ENCODE measurements at regions not wholly inside any gene's neighbourhood (a gene's known extent, or its start where the extent isn't known, plus 50 kb on each side); places are given as distances from the start of the nearest gene placed in this dataset.

DNA sequence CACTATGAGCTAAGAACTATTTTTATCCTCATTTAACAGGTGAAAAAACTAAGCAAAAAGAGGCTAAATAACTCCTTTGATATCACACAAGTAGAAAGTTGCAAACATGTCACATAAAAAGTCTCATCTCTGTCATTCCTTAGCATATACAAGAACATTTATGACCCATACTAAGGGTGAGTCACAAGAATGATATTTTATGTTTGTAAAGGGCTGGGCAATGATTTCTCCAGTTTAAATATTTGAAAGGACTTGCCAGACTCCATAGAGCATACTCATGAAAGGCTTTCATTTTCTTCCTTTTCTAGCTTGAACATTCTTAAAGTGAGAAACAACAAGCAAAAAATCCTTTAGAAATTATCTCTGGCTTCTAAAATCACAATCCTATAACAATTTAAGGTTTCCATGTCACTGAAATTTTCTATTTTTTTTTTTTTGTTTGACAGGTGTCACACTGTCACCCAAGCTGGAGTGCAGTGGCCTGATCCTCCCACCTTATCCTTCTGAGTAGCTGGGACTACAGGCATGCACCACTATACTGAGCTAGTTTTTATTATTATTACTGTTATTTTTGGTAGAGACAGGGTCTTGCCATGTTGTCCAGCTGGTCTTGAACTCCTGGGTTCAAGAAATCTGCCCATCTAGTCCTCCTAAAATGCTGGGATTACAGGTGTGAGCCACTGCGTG is 338.0 kb upstream of the KHDRBS2 start:
- ATAC-seq: no peak
- TF ChIP-seq JUNB (IDR thresholded peaks at IDR 0.05; ENCODE audit: unreplicated experiment) (no peak), STAT1 (IDR thresholded peaks at IDR 0.05; ENCODE audit: unreplicated experiment) (no peak), ZNF114 (CRISPR knock-in tag; IDR thresholded peaks at IDR 0.05) (no peak), EZH2 (IDR thresholded peaks at IDR 0.05; ENCODE audit: low read depth, unreplicated experiment) (no peak), NANOG (IDR thresholded peaks at IDR 0.05; ENCODE audit: borderline replicate concordance) (no peak), POLR2AphosphoS5 (IDR thresholded peaks at IDR 0.05; ENCODE audit: low read depth) (no peak), ZNF331 (CRISPR knock-in tag; IDR thresholded peaks at IDR 0.05; ENCODE audit: low read depth) (no peak), CREB1 (CRISPR knock-in tag; IDR thresholded peaks at IDR 0.05; ENCODE audit: low read depth) (no peak), EZH2phosphoT487 (IDR thresholded peaks at IDR 0.05; ENCODE audit: unreplicated experiment) (no peak)
- TF ChIP-seq, protein P1, sequence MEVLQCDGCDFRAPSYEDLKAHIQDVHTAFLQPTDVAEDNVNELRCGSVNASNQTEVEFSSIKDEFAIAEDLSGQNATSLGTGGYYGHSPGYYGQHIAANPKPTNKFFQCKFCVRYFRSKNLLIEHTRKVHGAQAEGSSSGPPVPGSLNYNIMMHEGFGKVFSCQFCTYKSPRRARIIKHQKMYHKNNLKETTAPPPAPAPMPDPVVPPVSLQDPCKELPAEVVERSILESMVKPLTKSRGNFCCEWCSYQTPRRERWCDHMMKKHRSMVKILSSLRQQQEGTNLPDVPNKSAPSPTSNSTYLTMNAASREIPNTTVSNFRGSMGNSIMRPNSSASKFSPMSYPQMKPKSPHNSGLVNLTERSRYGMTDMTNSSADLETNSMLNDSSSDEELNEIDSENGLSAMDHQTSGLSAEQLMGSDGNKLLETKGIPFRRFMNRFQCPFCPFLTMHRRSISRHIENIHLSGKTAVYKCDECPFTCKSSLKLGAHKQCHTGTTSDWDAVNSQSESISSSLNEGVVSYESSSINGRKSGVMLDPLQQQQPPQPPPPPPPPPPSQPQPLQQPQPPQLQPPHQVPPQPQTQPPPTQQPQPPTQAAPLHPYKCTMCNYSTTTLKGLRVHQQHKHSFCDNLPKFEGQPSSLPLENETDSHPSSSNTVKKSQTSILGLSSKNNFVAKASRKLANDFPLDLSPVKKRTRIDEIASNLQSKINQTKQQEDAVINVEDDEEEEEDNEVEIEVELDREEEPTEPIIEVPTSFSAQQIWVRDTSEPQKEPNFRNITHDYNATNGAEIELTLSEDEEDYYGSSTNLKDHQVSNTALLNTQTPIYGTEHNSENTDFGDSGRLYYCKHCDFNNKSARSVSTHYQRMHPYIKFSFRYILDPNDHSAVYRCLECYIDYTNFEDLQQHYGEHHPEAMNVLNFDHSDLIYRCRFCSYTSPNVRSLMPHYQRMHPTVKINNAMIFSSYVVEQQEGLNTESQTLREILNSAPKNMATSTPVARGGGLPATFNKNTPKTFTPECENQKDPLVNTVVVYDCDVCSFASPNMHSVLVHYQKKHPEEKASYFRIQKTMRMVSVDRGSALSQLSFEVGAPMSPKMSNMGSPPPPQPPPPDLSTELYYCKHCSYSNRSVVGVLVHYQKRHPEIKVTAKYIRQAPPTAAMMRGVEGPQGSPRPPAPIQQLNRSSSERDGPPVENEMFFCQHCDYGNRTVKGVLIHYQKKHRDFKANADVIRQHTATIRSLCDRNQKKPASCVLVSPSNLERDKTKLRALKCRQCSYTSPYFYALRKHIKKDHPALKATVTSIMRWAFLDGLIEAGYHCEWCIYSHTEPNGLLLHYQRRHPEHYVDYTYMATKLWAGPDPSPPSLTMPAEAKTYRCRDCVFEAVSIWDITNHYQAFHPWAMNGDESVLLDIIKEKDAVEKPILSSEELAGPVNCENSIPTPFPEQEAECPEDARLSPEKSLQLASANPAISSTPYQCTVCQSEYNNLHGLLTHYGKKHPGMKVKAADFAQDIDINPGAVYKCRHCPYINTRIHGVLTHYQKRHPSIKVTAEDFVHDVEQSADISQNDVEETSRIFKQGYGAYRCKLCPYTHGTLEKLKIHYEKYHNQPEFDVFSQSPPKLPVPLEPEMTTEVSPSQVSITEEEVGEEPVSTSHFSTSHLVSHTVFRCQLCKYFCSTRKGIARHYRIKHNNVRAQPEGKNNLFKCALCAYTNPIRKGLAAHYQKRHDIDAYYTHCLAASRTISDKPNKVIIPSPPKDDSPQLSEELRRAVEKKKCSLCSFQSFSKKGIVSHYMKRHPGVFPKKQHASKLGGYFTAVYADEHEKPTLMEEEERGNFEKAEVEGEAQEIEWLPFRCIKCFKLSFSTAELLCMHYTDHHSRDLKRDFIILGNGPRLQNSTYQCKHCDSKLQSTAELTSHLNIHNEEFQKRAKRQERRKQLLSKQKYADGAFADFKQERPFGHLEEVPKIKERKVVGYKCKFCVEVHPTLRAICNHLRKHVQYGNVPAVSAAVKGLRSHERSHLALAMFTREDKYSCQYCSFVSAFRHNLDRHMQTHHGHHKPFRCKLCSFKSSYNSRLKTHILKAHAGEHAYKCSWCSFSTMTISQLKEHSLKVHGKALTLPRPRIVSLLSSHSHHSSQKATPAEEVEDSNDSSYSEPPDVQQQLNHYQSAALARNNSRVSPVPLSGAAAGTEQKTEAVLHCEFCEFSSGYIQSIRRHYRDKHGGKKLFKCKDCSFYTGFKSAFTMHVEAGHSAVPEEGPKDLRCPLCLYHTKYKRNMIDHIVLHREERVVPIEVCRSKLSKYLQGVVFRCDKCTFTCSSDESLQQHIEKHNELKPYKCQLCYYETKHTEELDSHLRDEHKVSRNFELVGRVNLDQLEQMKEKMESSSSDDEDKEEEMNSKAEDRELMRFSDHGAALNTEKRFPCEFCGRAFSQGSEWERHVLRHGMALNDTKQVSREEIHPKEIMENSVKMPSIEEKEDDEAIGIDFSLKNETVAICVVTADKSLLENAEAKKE (CRISPR knock-in tag; IDR thresholded peaks at IDR 0.05): no peak
- TF ChIP-seq, protein P2, sequence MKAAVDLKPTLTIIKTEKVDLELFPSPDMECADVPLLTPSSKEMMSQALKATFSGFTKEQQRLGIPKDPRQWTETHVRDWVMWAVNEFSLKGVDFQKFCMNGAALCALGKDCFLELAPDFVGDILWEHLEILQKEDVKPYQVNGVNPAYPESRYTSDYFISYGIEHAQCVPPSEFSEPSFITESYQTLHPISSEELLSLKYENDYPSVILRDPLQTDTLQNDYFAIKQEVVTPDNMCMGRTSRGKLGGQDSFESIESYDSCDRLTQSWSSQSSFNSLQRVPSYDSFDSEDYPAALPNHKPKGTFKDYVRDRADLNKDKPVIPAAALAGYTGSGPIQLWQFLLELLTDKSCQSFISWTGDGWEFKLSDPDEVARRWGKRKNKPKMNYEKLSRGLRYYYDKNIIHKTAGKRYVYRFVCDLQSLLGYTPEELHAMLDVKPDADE (IDR thresholded peaks at IDR 0.05): no peak
- TF ChIP-seq, protein P3, sequence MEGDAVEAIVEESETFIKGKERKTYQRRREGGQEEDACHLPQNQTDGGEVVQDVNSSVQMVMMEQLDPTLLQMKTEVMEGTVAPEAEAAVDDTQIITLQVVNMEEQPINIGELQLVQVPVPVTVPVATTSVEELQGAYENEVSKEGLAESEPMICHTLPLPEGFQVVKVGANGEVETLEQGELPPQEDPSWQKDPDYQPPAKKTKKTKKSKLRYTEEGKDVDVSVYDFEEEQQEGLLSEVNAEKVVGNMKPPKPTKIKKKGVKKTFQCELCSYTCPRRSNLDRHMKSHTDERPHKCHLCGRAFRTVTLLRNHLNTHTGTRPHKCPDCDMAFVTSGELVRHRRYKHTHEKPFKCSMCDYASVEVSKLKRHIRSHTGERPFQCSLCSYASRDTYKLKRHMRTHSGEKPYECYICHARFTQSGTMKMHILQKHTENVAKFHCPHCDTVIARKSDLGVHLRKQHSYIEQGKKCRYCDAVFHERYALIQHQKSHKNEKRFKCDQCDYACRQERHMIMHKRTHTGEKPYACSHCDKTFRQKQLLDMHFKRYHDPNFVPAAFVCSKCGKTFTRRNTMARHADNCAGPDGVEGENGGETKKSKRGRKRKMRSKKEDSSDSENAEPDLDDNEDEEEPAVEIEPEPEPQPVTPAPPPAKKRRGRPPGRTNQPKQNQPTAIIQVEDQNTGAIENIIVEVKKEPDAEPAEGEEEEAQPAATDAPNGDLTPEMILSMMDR (conservative IDR thresholded peaks at IDR 0.05; ENCODE audit: low read depth in 2 of 2): no peak
- TF ChIP-seq, protein P4, sequence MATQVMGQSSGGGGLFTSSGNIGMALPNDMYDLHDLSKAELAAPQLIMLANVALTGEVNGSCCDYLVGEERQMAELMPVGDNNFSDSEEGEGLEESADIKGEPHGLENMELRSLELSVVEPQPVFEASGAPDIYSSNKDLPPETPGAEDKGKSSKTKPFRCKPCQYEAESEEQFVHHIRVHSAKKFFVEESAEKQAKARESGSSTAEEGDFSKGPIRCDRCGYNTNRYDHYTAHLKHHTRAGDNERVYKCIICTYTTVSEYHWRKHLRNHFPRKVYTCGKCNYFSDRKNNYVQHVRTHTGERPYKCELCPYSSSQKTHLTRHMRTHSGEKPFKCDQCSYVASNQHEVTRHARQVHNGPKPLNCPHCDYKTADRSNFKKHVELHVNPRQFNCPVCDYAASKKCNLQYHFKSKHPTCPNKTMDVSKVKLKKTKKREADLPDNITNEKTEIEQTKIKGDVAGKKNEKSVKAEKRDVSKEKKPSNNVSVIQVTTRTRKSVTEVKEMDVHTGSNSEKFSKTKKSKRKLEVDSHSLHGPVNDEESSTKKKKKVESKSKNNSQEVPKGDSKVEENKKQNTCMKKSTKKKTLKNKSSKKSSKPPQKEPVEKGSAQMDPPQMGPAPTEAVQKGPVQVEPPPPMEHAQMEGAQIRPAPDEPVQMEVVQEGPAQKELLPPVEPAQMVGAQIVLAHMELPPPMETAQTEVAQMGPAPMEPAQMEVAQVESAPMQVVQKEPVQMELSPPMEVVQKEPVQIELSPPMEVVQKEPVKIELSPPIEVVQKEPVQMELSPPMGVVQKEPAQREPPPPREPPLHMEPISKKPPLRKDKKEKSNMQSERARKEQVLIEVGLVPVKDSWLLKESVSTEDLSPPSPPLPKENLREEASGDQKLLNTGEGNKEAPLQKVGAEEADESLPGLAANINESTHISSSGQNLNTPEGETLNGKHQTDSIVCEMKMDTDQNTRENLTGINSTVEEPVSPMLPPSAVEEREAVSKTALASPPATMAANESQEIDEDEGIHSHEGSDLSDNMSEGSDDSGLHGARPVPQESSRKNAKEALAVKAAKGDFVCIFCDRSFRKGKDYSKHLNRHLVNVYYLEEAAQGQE (IDR thresholded peaks at IDR 0.05; ENCODE audit: unreplicated experiment): no peak

More for the DNA sequence above, 338.0 kb upstream of the KHDRBS2 start:
- H3K4me3 Mint-ChIP-seq: no peak overlapping the region
- no peak for DNase-seq (ENCODE audit: low spot score)
- Histone ChIP-seq H4K20me1 (replicated peaks; ENCODE audit: insufficient read depth) (no peaks in the 10 kb centered on the region), H3F3A (replicated peaks; ENCODE audit: low read depth) (no peaks in the 10 kb centered on the region), H3K4me3 (no peak overlapping the region), H3K79me2 (replicated peaks; ENCODE audit: insufficient read depth) (no peaks in the 10 kb centered on the region), H2AFZ (no peak overlapping the region), H3K4me2 (no peak overlapping the region), H3K27me3 (ENCODE audit: insufficient read depth) (no peaks in the 10 kb centered on the region), H3K36me3 (ENCODE audit: insufficient read depth) (no peaks in the 10 kb centered on the region), H3K27ac (ENCODE audit: low read depth) (no peak overlapping the region), H3K9me2 (ENCODE audit: insufficient read depth) (no peaks in the 10 kb centered on the region; the same call in 1 of the 2 replicates), H3K4me1 (ENCODE audit: insufficient read depth) (no peaks in the 10 kb centered on the region)
- H3K27me3 Mint-ChIP-seq (ENCODE audit: insufficient read depth, low read depth, poor library complexity): no peaks in the 10 kb centered on the region
- no peaks in the 10 kb centered on the region; the same call in 1 of the 3 replicates for H3K9me3 Mint-ChIP-seq
- H3K4me1 Mint-ChIP-seq: no peaks in the 10 kb centered on the region
- no peak overlapping the region for H3K27ac Mint-ChIP-seq
- no peaks in the 10 kb centered on the region for H3K36me3 Mint-ChIP-seq (ENCODE audit: low read depth)

All from GM23338 (cell line).